Left lung (tissue), 4 donors: ENCODE measurements at regions not wholly inside any gene's neighbourhood (a gene's known extent, or its start where the extent isn't known, plus 50 kb on each side); places are given as distances from the start of the nearest gene placed in this dataset.

Source experiments
- ATAC-seq: fragments of 200-7000 bp; cut with Tn5 transposase; one replicate; pipeline ENCODE4 v1.9.1; 2020; ENCODE audit warnings: moderate library complexity
- DNase-seq, 4 donors: peaks; one replicate each; pipeline ENCODE4 v3.0.0-alpha.2; 2013 to 2020
- H3K27ac ChIP-seq, 2 donors: fragments of 200-600 bp; sonication (generic) in 1 of 2; one replicate each; pipeline versions ENCODE4 v1.5.0 to v1.8.0; 2020 to 2021
- H3K27me3 ChIP-seq, 2 donors: fragments of 200-600 bp; sonication (generic) in 1 of 2; one replicate each; pipeline versions ENCODE4 v1.5.0 to v1.8.0; 2020 to 2021
- H3K36me3 ChIP-seq, 2 donors: fragments of 200-600 bp; sonication (generic) in 1 of 2; one replicate each; pipeline versions ENCODE4 v1.5.0 to v1.8.0; 2020 to 2021
- H3K4me1 ChIP-seq, 2 donors: fragments of 200-600 bp; one replicate each; pipeline ENCODE4 v1.8.0; 2021
- H3K4me3 ChIP-seq, 2 donors: fragments of 200-600 bp; sonication (generic) in 1 of 2; one replicate each; pipeline versions ENCODE4 v1.5.0 to v1.8.0; 2020 to 2021; ENCODE audit warnings: mild to moderate bottlenecking in 1 of 2
- H3K9me3 ChIP-seq, 2 donors: fragments of 200-600 bp; sonication (generic) in 1 of 2; one replicate each; pipeline versions ENCODE4 v1.5.0 to v1.8.0; 2020 to 2021
- CTCF ChIP-seq, 2 donors: fragments of 200-600 bp; sonication (generic) in 1 of 2; IDR thresholded peaks; one replicate each; pipeline versions ENCODE4 v1.5.0 to v1.8.0; 2021; ENCODE audit warnings: antibody characterized with exemption in 2 of 2
- intact Hi-C, 2 donors: fragments of 100-400 bp; cut with DNase I; formaldehyde crosslinking; loops; one replicate each; pipeline versions ENCODE4 v1.11.2 to v1.14.2; 2022
- donor health status: DM: no; HTN: yes; CAD: no.
- donor health status: DM: no; HTN: no; CAD: no.

GRCh38 chr4:165782623-165783022, 90.4 kb upstream of the TLL1 start:
- Histone ChIP-seq H3K4me1 (no peaks in the 10 kb centered on the region), H3K4me3 (no peak overlapping the region), H3K27me3 (no peaks in the 10 kb centered on the region), H3K27ac (no peak overlapping the region), H3K9me3 (peaks cover 0 to 2% of the 10 kb centered on the region in 2 donors), H3K36me3 (no peaks in the 10 kb centered on the region)
- DNase-seq (no peak), ATAC-seq (no peak)
- intact Hi-C loops, result no loop called here
- no peak for TF ChIP-seq CTCF (IDR thresholded peaks at IDR 0.05)

- Histone ChIP-seq H3K9me3 (no peaks in the 10 kb centered on the region), H3K27me3 (no peaks in the 10 kb centered on the region), H3K4me1 (no peaks in the 10 kb centered on the region), H3K36me3 (no peaks in the 10 kb centered on the region), H3K4me3 (no peak overlapping the region), H3K27ac (no peak overlapping the region)
- DNase-seq (no peak), ATAC-seq (no peak)
- intact Hi-C loops, result no loop called here
- no peak for TF ChIP-seq CTCF (IDR thresholded peaks at IDR 0.05)
Observed at GRCh38 chr4:165783626-165784025, 89.4 kb upstream of the TLL1 start.

- DNase-seq, result no peak
- Histone ChIP-seq H3K27me3 (no peaks in the 10 kb centered on the region), H3K36me3 (no peaks in the 10 kb centered on the region), H3K4me3 (no peak overlapping the region), H3K9me3 (no peaks in the 10 kb centered on the region), H3K4me1 (no peaks in the 10 kb centered on the region), H3K27ac (no peak overlapping the region)
- peak; percentile 35 for ATAC-seq
- intact Hi-C loops, result no loop called here
- no peak for TF ChIP-seq CTCF (IDR thresholded peaks at IDR 0.05)
Observed at GRCh38 chr4:165784672-165785071, 88.4 kb upstream of the TLL1 start.

- no peak for ATAC-seq
- Histone ChIP-seq H3K4me1 (no peaks in the 10 kb centered on the region), H3K9me3 (no peaks in the 10 kb centered on the region), H3K4me3 (no peak overlapping the region), H3K36me3 (no peaks in the 10 kb centered on the region), H3K27ac (no peak overlapping the region), H3K27me3 (no peaks in the 10 kb centered on the region)
- intact Hi-C loops, result no loop called here
- no peak for DNase-seq
- no peak for TF ChIP-seq CTCF (IDR thresholded peaks at IDR 0.05)
Observed at GRCh38 chr4:165785337-165785736, 87.7 kb upstream of the TLL1 start.

- Histone ChIP-seq H3K4me3 (no peak overlapping the region), H3K36me3 (no peaks in the 10 kb centered on the region), H3K27ac (no peak overlapping the region), H3K4me1 (no peaks in the 10 kb centered on the region), H3K9me3 (no peaks in the 10 kb centered on the region), H3K27me3 (no peaks in the 10 kb centered on the region)
- intact Hi-C loops, result no loop called here
- no peak for TF ChIP-seq CTCF (IDR thresholded peaks at IDR 0.05)
- no peak for ATAC-seq
- no peak for DNase-seq
Observed at GRCh38 chr4:165787516-165788274, 85.3 kb upstream of the TLL1 start.
